Neural cell (in vitro differentiated cells): ENCODE measurements at regions not wholly inside any gene's neighbourhood (a gene's known extent, or its start where the extent isn't known, plus 50 kb on each side); places are given as distances from the start of the nearest gene placed in this dataset.

Experiments
- H2AFZ ChIP-seq: fragments of 200-600, 300-800 bp; sonication (generic), shearing (Covaris generic); 2 replicates; pipeline ENCODE4 v1.6.0; 2014; ENCODE audit warnings: low read depth, mild to moderate bottlenecking, antibody characterized with exemption, low read length, moderate library complexity
- H3F3A ChIP-seq: fragments of 200-600 bp; shearing (Covaris generic); 2 replicates; pipeline ENCODE4 v1.6.1; 2016; ENCODE audit warnings: mild to moderate bottlenecking, moderate library complexity, mixed read lengths, antibody characterized with exemption, low read length; ENCODE audit not compliant: insufficient read depth, poor library complexity, severe bottlenecking
- H3K27ac ChIP-seq: fragments of 200-600, 300-800 bp; sonication (generic), shearing (Covaris generic); 2 replicates; pipeline ENCODE4 v1.5.1; 2014; ENCODE audit warnings: mild to moderate bottlenecking, low read length, moderate library complexity
- H3K27me3 ChIP-seq: fragments of 300-800, 200-600 bp; sonication (generic), shearing (Covaris generic); 2 replicates; pipeline ENCODE4 v1.6.0; 2014; ENCODE audit warnings: mild to moderate bottlenecking, low read depth, low read length, moderate library complexity; ENCODE audit not compliant: insufficient read depth
- H3K36me3 ChIP-seq: fragments of 300-800, 200-600 bp; sonication (generic), shearing (Covaris generic); 2 replicates; pipeline ENCODE4 v1.5.1; 2014; ENCODE audit warnings: mild to moderate bottlenecking, antibody characterized with exemption, low read length, moderate library complexity; ENCODE audit not compliant: insufficient read depth
- H3K4me2 ChIP-seq: fragments of 300-800, 200-600 bp; sonication (generic), shearing (Covaris generic); 2 replicates; pipeline ENCODE4 v1.6.0; 2014; ENCODE audit warnings: mild to moderate bottlenecking, low read length
- H3K4me3 ChIP-seq: fragments of 300-800, 200-600 bp; sonication (generic), shearing (Covaris generic); 2 replicates; pipeline ENCODE4 v1.5.1; 2014; ENCODE audit warnings: mild to moderate bottlenecking, low read length, moderate library complexity
- H3K79me2 ChIP-seq: fragments of 200-600 bp; shearing (Covaris generic); replicated peaks from 2 replicates; pipeline ENCODE4 v1.6.0; 2014; ENCODE audit warnings: mild to moderate bottlenecking, low read length, moderate library complexity; ENCODE audit not compliant: insufficient read depth
- H3K9ac ChIP-seq: fragments of 300-800, 200-600 bp; sonication (generic), shearing (Covaris generic); 2 replicates; pipeline ENCODE4 v1.6.1; 2016; ENCODE audit warnings: mild to moderate bottlenecking, low read length, mixed read lengths
- H3K9me2 ChIP-seq: fragments of 200-600 bp; shearing (Covaris generic); 2 replicates; pipeline ENCODE4 v1.6.1; 2016; ENCODE audit warnings: mild to moderate bottlenecking, low read length, mixed read lengths; ENCODE audit not compliant: insufficient read depth
- H3K9me3 ChIP-seq: fragments of 200-600, 300-800 bp; sonication (generic), shearing (Covaris generic); 2 replicates; pipeline ENCODE4 v1.6.1; 2016; ENCODE audit warnings: mild to moderate bottlenecking, mixed run types, low read length, moderate library complexity, mixed read lengths
- H4K20me1 ChIP-seq: fragments of 200-600 bp; shearing (Covaris generic); 2 replicates; pipeline ENCODE4 v1.6.1; 2016; ENCODE audit warnings: mild to moderate bottlenecking, mixed run types; ENCODE audit not compliant: insufficient read depth
- EP300 ChIP-seq: fragments of 450-650 bp; conservative IDR thresholded peaks from 2 replicates; pipeline ENCODE4 v1.6.1; 2014; ENCODE audit warnings: antibody characterized with exemption, mild to moderate bottlenecking, moderate library complexity; ENCODE audit not compliant: poor library complexity, severe bottlenecking
- EZH2 ChIP-seq: fragments of 200-600, 300-800 bp; shearing (Covaris generic), sonication (generic); IDR thresholded peaks from 2 replicates; pipeline ENCODE4 v1.6.1; 2014; ENCODE audit warnings: antibody characterized with exemption, low read length, borderline replicate concordance, mild to moderate bottlenecking; ENCODE audit not compliant: insufficient read depth, poor library complexity, severe bottlenecking
- MXI1 ChIP-seq: fragments of 450-650 bp; conservative IDR thresholded peaks from 2 replicates; pipeline ENCODE4 v1.6.1; 2014; ENCODE audit warnings: antibody characterized with exemption, mild to moderate bottlenecking; ENCODE audit not compliant: poor library complexity, severe bottlenecking
- POLR2AphosphoS5 ChIP-seq: IDR thresholded peaks from 2 replicates; pipeline ENCODE4 v1.6.1; 2012
- RAD21 ChIP-seq: fragments of 450-650 bp; conservative IDR thresholded peaks from 2 replicates; pipeline ENCODE4 v1.6.1; 2014; ENCODE audit warnings: antibody characterized with exemption, mild to moderate bottlenecking, moderate library complexity
- REST ChIP-seq: IDR thresholded peaks from 2 replicates; pipeline ENCODE4 v1.6.1; 2012; ENCODE audit warnings: borderline replicate concordance
- SMC3 ChIP-seq: fragments of 450-650 bp; conservative IDR thresholded peaks from 2 replicates; pipeline ENCODE4 v1.6.1; 2014; ENCODE audit warnings: antibody characterized with exemption, mild to moderate bottlenecking, moderate library complexity; ENCODE audit not compliant: poor library complexity
- TAF1 ChIP-seq: IDR thresholded peaks from 2 replicates; pipeline ENCODE4 v1.6.1; 2012; ENCODE audit warnings: low read depth
- TF ChIP-seq, protein P1 (sequence below): fragments of 450-650 bp; IDR thresholded peaks from 2 replicates; pipeline ENCODE4 v1.5.1; 2014; ENCODE audit warnings: antibody characterized with exemption, mild to moderate bottlenecking, moderate library complexity; ENCODE audit not compliant: poor library complexity, severe bottlenecking

GRCh38 chr6:40760887-40761286 is 173.7 kb upstream of the LRFN2 start:
- H3K9me2 ChIP-seq = no peaks in the 10 kb centered on the region
- no peak overlapping the region for H2AFZ ChIP-seq
- H3K4me2 ChIP-seq = no peak overlapping the region
- no peak overlapping the region for H3K27ac ChIP-seq
- no peaks in the 10 kb centered on the region for H3K27me3 ChIP-seq
- H3F3A ChIP-seq = no peaks in the 10 kb centered on the region
- no peaks in the 10 kb centered on the region for H4K20me1 ChIP-seq
- no peaks in the 10 kb centered on the region for H3K9me3 ChIP-seq
- no peaks in the 10 kb centered on the region for H3K79me2 ChIP-seq
- H3K9ac ChIP-seq = no peak overlapping the region
- H3K36me3 ChIP-seq = no peaks in the 10 kb centered on the region
- no peak overlapping the region for H3K4me3 ChIP-seq
- TF ChIP-seq RAD21 (no peak), EP300 (no peak), MXI1 (no peak), TAF1 (no peak), REST (no peak), SMC3 (no peak), EZH2 (no peak), POLR2AphosphoS5 (no peak)
- TF ChIP-seq, protein P1, sequence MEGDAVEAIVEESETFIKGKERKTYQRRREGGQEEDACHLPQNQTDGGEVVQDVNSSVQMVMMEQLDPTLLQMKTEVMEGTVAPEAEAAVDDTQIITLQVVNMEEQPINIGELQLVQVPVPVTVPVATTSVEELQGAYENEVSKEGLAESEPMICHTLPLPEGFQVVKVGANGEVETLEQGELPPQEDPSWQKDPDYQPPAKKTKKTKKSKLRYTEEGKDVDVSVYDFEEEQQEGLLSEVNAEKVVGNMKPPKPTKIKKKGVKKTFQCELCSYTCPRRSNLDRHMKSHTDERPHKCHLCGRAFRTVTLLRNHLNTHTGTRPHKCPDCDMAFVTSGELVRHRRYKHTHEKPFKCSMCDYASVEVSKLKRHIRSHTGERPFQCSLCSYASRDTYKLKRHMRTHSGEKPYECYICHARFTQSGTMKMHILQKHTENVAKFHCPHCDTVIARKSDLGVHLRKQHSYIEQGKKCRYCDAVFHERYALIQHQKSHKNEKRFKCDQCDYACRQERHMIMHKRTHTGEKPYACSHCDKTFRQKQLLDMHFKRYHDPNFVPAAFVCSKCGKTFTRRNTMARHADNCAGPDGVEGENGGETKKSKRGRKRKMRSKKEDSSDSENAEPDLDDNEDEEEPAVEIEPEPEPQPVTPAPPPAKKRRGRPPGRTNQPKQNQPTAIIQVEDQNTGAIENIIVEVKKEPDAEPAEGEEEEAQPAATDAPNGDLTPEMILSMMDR = no peak

GRCh38 chr6:40759838-40760237 is 172.7 kb upstream of the LRFN2 start:
- no peak overlapping the region for H3K4me2 ChIP-seq
- no peak overlapping the region for H3K9ac ChIP-seq
- no peak overlapping the region for H3K4me3 ChIP-seq
- TF ChIP-seq TAF1 (no peak), SMC3 (no peak), REST (no peak), POLR2AphosphoS5 (no peak), MXI1 (no peak), RAD21 (no peak), EP300 (no peak), EZH2 (no peak)
- TF ChIP-seq, protein P1 = no peak
- H4K20me1 ChIP-seq = no peaks in the 10 kb centered on the region
- no peaks in the 10 kb centered on the region for H3K36me3 ChIP-seq
- H3F3A ChIP-seq = no peaks in the 10 kb centered on the region
- no peaks in the 10 kb centered on the region for H3K9me3 ChIP-seq
- H3K9me2 ChIP-seq = no peaks in the 10 kb centered on the region
- no peaks in the 10 kb centered on the region for H3K27me3 ChIP-seq
- no peak overlapping the region for H2AFZ ChIP-seq
- H3K79me2 ChIP-seq = no peaks in the 10 kb centered on the region
- H3K27ac ChIP-seq = no peak overlapping the region
